HUES48 (cell line): ENCODE measurements at regions not wholly inside any gene's neighbourhood (a gene's known extent, or its start where the extent isn't known, plus 50 kb on each side); places are given as distances from the start of the nearest gene placed in this dataset.
A peak's percentile ranks its signal among the peaks of the same experiment; 100 is the strongest.

Experiments
- H3K27ac ChIP-seq: one replicate; pipeline ENCODE4 v1.7.0; 2013; ENCODE audit warnings: low read depth, low read length, inconsistent platforms
- H3K27me3 ChIP-seq: 2 replicates; pipeline ENCODE4 v1.6.1; 2013; ENCODE audit warnings: mild to moderate bottlenecking, low read length; ENCODE audit not compliant: control insufficient read depth, insufficient read depth
- H3K36me3 ChIP-seq: 2 replicates; pipeline ENCODE4 v1.6.1; 2013; ENCODE audit warnings: low read length; ENCODE audit not compliant: control insufficient read depth, insufficient read depth
- H3K4me1 ChIP-seq: 2 replicates; pipeline ENCODE4 v1.6.1; 2013; ENCODE audit warnings: mild to moderate bottlenecking, low read length; ENCODE audit not compliant: control insufficient read depth, insufficient read depth
- H3K4me3 ChIP-seq: 2 replicates; pipeline ENCODE4 v1.5.1; 2013; ENCODE audit warnings: mild to moderate bottlenecking, low read depth, low read length
- H3K9ac ChIP-seq: 2 replicates; pipeline ENCODE4 v1.6.1; 2013; ENCODE audit warnings: mild to moderate bottlenecking, low read depth, low read length, moderate library complexity
- H3K9me3 ChIP-seq: 2 replicates; pipeline ENCODE4 v1.6.1; 2013; ENCODE audit warnings: low read length; ENCODE audit not compliant: control insufficient read depth, insufficient read depth

GRCh38 chr10:128896963-128897362 lies 570.1 kb upstream of the MGMT start:
- no peak overlapping the region for H3K4me3 ChIP-seq
- H3K9me3 ChIP-seq: no peaks in the 10 kb centered on the region
- no peak overlapping the region for H3K9ac ChIP-seq
- H3K36me3 ChIP-seq: no peaks in the 10 kb centered on the region
- H3K4me1 ChIP-seq: peaks cover 17% of the 10 kb centered on the region
- no peak overlapping the region for H3K27ac ChIP-seq
- H3K27me3 ChIP-seq: no peaks in the 10 kb centered on the region

- Histone ChIP-seq H3K27me3 (no peaks in the 10 kb centered on the region), H3K27ac (no peak overlapping the region), H3K9me3 (no peaks in the 10 kb centered on the region), H3K4me3 (peak overlapping the region; percentile 54), H3K9ac (no peak overlapping the region), H3K36me3 (no peaks in the 10 kb centered on the region), H3K4me1 (peaks cover 17% of the 10 kb centered on the region)
Observed at GRCh38 chr10:128897401-128898129, 569.5 kb upstream of the MGMT start.

- Histone ChIP-seq H3K27me3 (no peaks in the 10 kb centered on the region), H3K4me1 (peaks cover 17% of the 10 kb centered on the region), H3K36me3 (no peaks in the 10 kb centered on the region), H3K27ac (no peak overlapping the region), H3K4me3 (peak overlapping the region; percentile 54), H3K9me3 (no peaks in the 10 kb centered on the region), H3K9ac (peak overlapping the region; percentile 4; the same call in 1 of the 2 replicates)
Observed at GRCh38 chr10:128898133-128898915, 568.7 kb upstream of the MGMT start.

GRCh38 chr10:128898916-128899195 lies 568.2 kb upstream of the MGMT start:
- Histone ChIP-seq H3K4me3 (no peak overlapping the region), H3K9me3 (no peaks in the 10 kb centered on the region), H3K27me3 (no peaks in the 10 kb centered on the region), H3K9ac (no peak overlapping the region), H3K4me1 (peaks cover 17% of the 10 kb centered on the region), H3K36me3 (no peaks in the 10 kb centered on the region), H3K27ac (no peak overlapping the region)

GRCh38 chr10:128900456-128900855 lies 566.6 kb upstream of the MGMT start:
- Histone ChIP-seq H3K36me3 (no peaks in the 10 kb centered on the region), H3K9me3 (no peaks in the 10 kb centered on the region), H3K4me3 (no peak overlapping the region), H3K27me3 (no peaks in the 10 kb centered on the region), H3K9ac (no peak overlapping the region), H3K4me1 (peaks cover 17% of the 10 kb centered on the region), H3K27ac (no peak overlapping the region)

- no peak overlapping the region for H3K27ac ChIP-seq
Observed at GRCh38 chr10:128901236-128901635, 565.8 kb upstream of the MGMT start.

GRCh38 chr10:128902031-128902710 lies 564.9 kb upstream of the MGMT start:
- no peaks in the 10 kb centered on the region for H3K9me3 ChIP-seq
- H3K27me3 ChIP-seq: no peaks in the 10 kb centered on the region
- H3K4me3 ChIP-seq: no peak overlapping the region
- no peak overlapping the region for H3K27ac ChIP-seq
- H3K9ac ChIP-seq: no peak overlapping the region
- H3K36me3 ChIP-seq: no peaks in the 10 kb centered on the region
- H3K4me1 ChIP-seq: peaks cover 15% of the 10 kb centered on the region

More at GRCh38 chr10:128901236-128901635, 565.8 kb upstream of the MGMT start:
- Histone ChIP-seq H3K4me1 (peaks cover 17% of the 10 kb centered on the region), H3K27me3 (no peaks in the 10 kb centered on the region), H3K9me3 (no peaks in the 10 kb centered on the region), H3K9ac (no peak overlapping the region), H3K36me3 (no peaks in the 10 kb centered on the region), H3K4me3 (no peak overlapping the region)

GRCh38 chr10:128907155-128907941 lies 559.7 kb upstream of the MGMT start:
- no peaks in the 10 kb centered on the region for H3K4me1 ChIP-seq
- no peak overlapping the region for H3K9ac ChIP-seq
- no peak overlapping the region for H3K27ac ChIP-seq
- H3K9me3 ChIP-seq: no peaks in the 10 kb centered on the region
- no peak overlapping the region for H3K4me3 ChIP-seq
- no peaks in the 10 kb centered on the region for H3K36me3 ChIP-seq
- no peaks in the 10 kb centered on the region for H3K27me3 ChIP-seq

GRCh38 chr10:128908099-128908498 lies 558.9 kb upstream of the MGMT start:
- Histone ChIP-seq H3K4me3 (no peak overlapping the region), H3K27ac (no peak overlapping the region), H3K36me3 (no peaks in the 10 kb centered on the region), H3K4me1 (no peaks in the 10 kb centered on the region), H3K9me3 (no peaks in the 10 kb centered on the region), H3K27me3 (no peaks in the 10 kb centered on the region), H3K9ac (no peak overlapping the region)

- no peak overlapping the region for H3K4me3 ChIP-seq
- H3K9me3 ChIP-seq: no peaks in the 10 kb centered on the region
- H3K36me3 ChIP-seq: no peaks in the 10 kb centered on the region
- no peaks in the 10 kb centered on the region for H3K4me1 ChIP-seq
- no peaks in the 10 kb centered on the region for H3K27me3 ChIP-seq
- no peak overlapping the region for H3K9ac ChIP-seq
- no peak overlapping the region for H3K27ac ChIP-seq
Observed at GRCh38 chr10:128908499-128908898, 558.5 kb upstream of the MGMT start.
